H9 (cell line): ENCODE measurements at regions not wholly inside any gene's neighbourhood (a gene's known extent, or its start where the extent isn't known, plus 50 kb on each side); places are given as distances from the start of the nearest gene placed in this dataset.

Experiments
- DNase-seq: peaks from one replicate; pipeline ENCODE4 v3.0.0-alpha.2; 2017
- H2AFZ ChIP-seq: one replicate; pipeline ENCODE4 v1.6.1; 2013; ENCODE audit warnings: mild to moderate bottlenecking, low read length, control low read depth, moderate library complexity
- H2AK5ac ChIP-seq: 2 replicates; pipeline ENCODE4 v1.6.1; 2013; ENCODE audit warnings: low read length, control low read depth, mixed read lengths; ENCODE audit not compliant: insufficient read length
- H2BK120ac ChIP-seq: one replicate; pipeline ENCODE4 v1.6.1; 2013; ENCODE audit warnings: low read depth, mild to moderate bottlenecking, low read length, control low read depth, inconsistent platforms; ENCODE audit not compliant: poor library complexity, severe bottlenecking
- H2BK12ac ChIP-seq: 2 replicates; pipeline ENCODE4 v1.6.1; 2013; ENCODE audit warnings: low read length, control low read depth, mixed read lengths, low read depth; ENCODE audit not compliant: insufficient read length
- H2BK15ac ChIP-seq: 2 replicates; pipeline ENCODE4 v1.6.1; 2013; ENCODE audit warnings: low read depth, low read length, control low read depth
- H2BK20ac ChIP-seq: one replicate; pipeline ENCODE4 v1.6.1; 2013; ENCODE audit warnings: low read depth, mild to moderate bottlenecking, low read length, control low read depth, inconsistent platforms; ENCODE audit not compliant: poor library complexity, severe bottlenecking
- H2BK5ac ChIP-seq: 2 replicates; pipeline ENCODE4 v1.6.1; 2013; ENCODE audit warnings: low read length, control low read depth, mixed read lengths; ENCODE audit not compliant: insufficient read length
- H3K14ac ChIP-seq: 2 replicates; pipeline ENCODE4 v1.6.1; 2013; ENCODE audit warnings: low read length, control low read depth; ENCODE audit not compliant: insufficient read depth
- H3K18ac ChIP-seq: 2 replicates; pipeline ENCODE4 v1.6.1; 2013; ENCODE audit warnings: low read depth, mild to moderate bottlenecking, mixed read lengths, low read length, control low read depth; ENCODE audit not compliant: insufficient read length
- H3K23ac ChIP-seq: 2 replicates; pipeline ENCODE4 v1.6.1; 2013; ENCODE audit warnings: low read length, control low read depth, mixed read lengths, low read depth; ENCODE audit not compliant: insufficient read length
- H3K23me2 ChIP-seq: 2 replicates; pipeline ENCODE4 v1.6.1; 2013; ENCODE audit warnings: low read depth, mild to moderate bottlenecking, mixed read lengths, low read length, control low read depth; ENCODE audit not compliant: insufficient read length, poor library complexity, severe bottlenecking
- H3K27ac ChIP-seq: 2 replicates; pipeline ENCODE4 v1.5.1; 2013; ENCODE audit warnings: low read length, control low read depth, mixed read lengths, low read depth; ENCODE audit not compliant: insufficient read length
- H3K27me3 ChIP-seq: 2 replicates; pipeline ENCODE4 v1.6.1; 2013; ENCODE audit warnings: low read length, control low read depth, inconsistent platforms; ENCODE audit not compliant: insufficient read depth
- H3K4ac ChIP-seq: 2 replicates; pipeline ENCODE4 v1.6.1; 2013; ENCODE audit warnings: low read depth, mild to moderate bottlenecking, control low read depth, inconsistent platforms, low read length, moderate library complexity
- H3K4me1 ChIP-seq: 2 replicates; pipeline ENCODE4 v1.6.1; 2013; ENCODE audit warnings: low read length, control low read depth, inconsistent platforms; ENCODE audit not compliant: insufficient read depth
- H3K4me2 ChIP-seq: 2 replicates; pipeline ENCODE4 v1.6.1; 2013; ENCODE audit warnings: low read length, control low read depth, mixed read lengths; ENCODE audit not compliant: insufficient read length, insufficient read depth
- H3K56ac ChIP-seq: 2 replicates; pipeline ENCODE4 v1.6.1; 2013; ENCODE audit warnings: low read depth, mild to moderate bottlenecking, mixed read lengths, low read length, control low read depth; ENCODE audit not compliant: insufficient read length
- H3K79me1 ChIP-seq: 2 replicates; pipeline ENCODE4 v1.6.1; 2013; ENCODE audit warnings: low read depth, mild to moderate bottlenecking, moderate library complexity, low read length, control low read depth, inconsistent platforms; ENCODE audit not compliant: insufficient read depth, poor library complexity, severe bottlenecking
- H3K79me2 ChIP-seq: 2 replicates; pipeline ENCODE4 v1.6.1; 2013; ENCODE audit warnings: low read length, control low read depth, inconsistent platforms; ENCODE audit not compliant: insufficient read depth
- H3K9ac ChIP-seq: 2 replicates; pipeline ENCODE4 v1.6.1; 2013; ENCODE audit warnings: low read length, control low read depth, mixed read lengths; ENCODE audit not compliant: insufficient read length; ENCODE audit errors: extremely low read depth
- H3K9me3 ChIP-seq: one replicate; pipeline ENCODE4 v1.6.1; 2013; ENCODE audit warnings: low read depth, low read length, inconsistent platforms; ENCODE audit not compliant: control insufficient read depth
- H3T11ph ChIP-seq: one replicate; pipeline ENCODE4 v1.6.1; 2013; ENCODE audit warnings: mild to moderate bottlenecking, low read length, control low read depth, inconsistent platforms
- H4K20me1 ChIP-seq: one replicate; pipeline ENCODE4 v1.6.1; 2013; ENCODE audit not compliant: control insufficient read depth, insufficient read length, insufficient read depth
- H4K5ac ChIP-seq: 2 replicates; pipeline ENCODE4 v1.6.1; 2013; ENCODE audit warnings: low read depth, mild to moderate bottlenecking, mixed read lengths, low read length, control low read depth; ENCODE audit not compliant: insufficient read length
- H4K8ac ChIP-seq: replicated peaks from 2 replicates; pipeline ENCODE4 v1.6.1; 2013; ENCODE audit warnings: low read length, control low read depth, mixed read lengths, low read depth; ENCODE audit not compliant: insufficient read length
- H4K91ac ChIP-seq: 2 replicates; pipeline ENCODE4 v1.6.1; 2013; ENCODE audit warnings: low read depth, mild to moderate bottlenecking, moderate library complexity, mixed read lengths, low read length, control low read depth; ENCODE audit not compliant: insufficient read length
- H3K27ac Mint-ChIP-seq, 3 experiments: 2 replicates in 2 of 3; 3 replicates in 1 of 3; pipeline ENCODE4 v1.8.0; 2020 to 2021; ENCODE audit warnings: mixed read lengths in 3 of 3, mild to moderate bottlenecking in 1 of 3, moderate library complexity in 1 of 3
- H3K27me3 Mint-ChIP-seq: 2 replicates; pipeline ENCODE4 v1.8.0; 2021; ENCODE audit warnings: low read depth, mild to moderate bottlenecking, moderate library complexity, mixed read lengths
- H3K36me3 Mint-ChIP-seq, 3 experiments: 2 replicates in 2 of 3; 3 replicates in 1 of 3; pipeline ENCODE4 v1.8.0; 2020 to 2021; ENCODE audit warnings: low read depth in 3 of 3, mixed read lengths in 3 of 3; ENCODE audit not compliant: insufficient read depth in 1 of 3
- H3K4me1 Mint-ChIP-seq, 2 experiments: 2 replicates each; pipeline ENCODE4 v1.8.0; 2020; ENCODE audit warnings: mixed read lengths in 2 of 2
- H3K4me3 Mint-ChIP-seq, 2 experiments: 2 replicates in 1 of 2; 3 replicates in 1 of 2; pipeline ENCODE4 v1.8.0; 2020 to 2021; ENCODE audit warnings: mild to moderate bottlenecking in 2 of 2, mixed read lengths in 2 of 2, moderate library complexity in 1 of 2
- H3K9me3 Mint-ChIP-seq, 2 experiments: 2 replicates in 1 of 2; 3 replicates in 1 of 2; pipeline ENCODE4 v1.8.0; 2020; ENCODE audit warnings: mild to moderate bottlenecking in 2 of 2, mixed read lengths in 2 of 2, moderate library complexity in 1 of 2
- CTCF ChIP-seq: fragments of 200-600 bp; sonication (generic); conservative IDR thresholded peaks from 3 replicates; pipeline ENCODE4 v1.8.0; 2021; ENCODE audit warnings: antibody characterized with exemption, mild to moderate bottlenecking

GRCh38 chr5:146273109-146273508 lies 65.5 kb upstream of the POU4F3 start:
- Mint-ChIP-seq H3K27me3 (no peaks in the 10 kb centered on the region), H3K36me3 (peaks cover 25 to 70% (median 63%) of the 10 kb centered on the region in 3 experiments; a peak in 6 of 7 replicates), H3K9me3 (no peaks in the 10 kb centered on the region), H3K4me1 (no peaks in the 10 kb centered on the region), H3K27ac (no peak overlapping the region), H3K4me3 (no peak overlapping the region)
- Histone ChIP-seq H2AFZ (no peak overlapping the region), H3K79me2 (no peaks in the 10 kb centered on the region), H4K8ac (no peak overlapping the region), H2BK5ac (no peak overlapping the region), H3K4ac (no peak overlapping the region), H2BK120ac (no peak overlapping the region), H2AK5ac (no peak overlapping the region), H3K56ac (no peak overlapping the region), H2BK12ac (no peak overlapping the region), H3K9me3 (no peaks in the 10 kb centered on the region), H3K4me2 (no peak overlapping the region), H3K27me3 (no peaks in the 10 kb centered on the region), H3K9ac (no peak overlapping the region), H3K4me1 (no peaks in the 10 kb centered on the region), H4K5ac (no peak overlapping the region), H3K18ac (no peak overlapping the region), H2BK15ac (no peak overlapping the region), H3K23me2 (no peaks in the 10 kb centered on the region), H4K20me1 (no peaks in the 10 kb centered on the region), H3K27ac (no peak overlapping the region), H3T11ph (no peak overlapping the region), H4K91ac (no peak overlapping the region), H2BK20ac (no peak overlapping the region), H3K14ac (no peak overlapping the region), H3K23ac (no peak overlapping the region), H3K79me1 (no peaks in the 10 kb centered on the region)
- no peak for DNase-seq
- no peak for TF ChIP-seq CTCF
